ENCODE measurements at regions not wholly inside any gene's neighbourhood (a gene's known extent, or its start where the extent isn't known, plus 50 kb on each side); places are given as distances from the start of the nearest gene placed in this dataset.

DNA sequence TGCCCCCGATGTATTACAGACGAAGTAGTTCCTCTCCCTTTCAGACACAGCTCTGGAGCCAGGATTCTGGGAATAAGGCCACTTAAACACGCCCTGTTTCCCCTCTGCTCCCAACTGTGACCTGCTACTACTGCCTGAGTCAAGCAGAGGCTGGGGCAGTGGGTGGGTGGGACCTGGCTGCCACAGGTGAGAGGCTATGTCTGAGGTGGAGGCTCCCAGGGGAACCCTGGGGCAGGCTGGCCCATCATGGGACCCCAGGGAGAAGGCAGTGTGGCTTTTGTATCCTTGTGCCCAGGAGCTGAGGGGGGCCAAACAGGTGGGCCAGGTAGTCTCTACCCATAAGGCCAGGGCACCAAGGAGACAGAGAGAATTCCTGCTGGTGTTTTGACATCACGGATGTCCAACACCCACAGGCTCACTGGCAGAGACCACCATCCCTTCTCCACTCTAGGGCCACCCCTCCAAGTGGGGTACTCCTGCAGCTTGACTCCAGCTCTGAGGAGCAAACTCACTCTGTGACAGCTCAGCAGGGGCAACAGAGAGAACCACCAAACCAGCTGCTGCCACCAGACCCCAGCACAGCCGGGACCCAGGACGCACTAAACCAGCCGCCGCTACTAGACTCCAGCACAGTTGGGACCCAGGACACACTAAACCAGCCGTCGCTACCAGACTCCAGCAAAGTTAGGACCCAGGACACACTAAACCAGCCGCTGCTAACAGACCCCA lies 105.3 kb upstream of the SMURF2 start:
- TF ChIP-seq YY1 (IDR thresholded peaks at IDR 0.05; ENCODE audit: extremely low read depth, insufficient replicate concordance, low read depth, low read length): no peak
- no peak for TF ChIP-seq SIN3A (IDR thresholded peaks at IDR 0.05; ENCODE audit: low read depth)
- TF ChIP-seq, protein P1, sequence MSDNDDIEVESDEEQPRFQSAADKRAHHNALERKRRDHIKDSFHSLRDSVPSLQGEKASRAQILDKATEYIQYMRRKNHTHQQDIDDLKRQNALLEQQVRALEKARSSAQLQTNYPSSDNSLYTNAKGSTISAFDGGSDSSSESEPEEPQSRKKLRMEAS (IDR thresholded peaks at IDR 0.05): no peak
- TF ChIP-seq, protein P2, sequence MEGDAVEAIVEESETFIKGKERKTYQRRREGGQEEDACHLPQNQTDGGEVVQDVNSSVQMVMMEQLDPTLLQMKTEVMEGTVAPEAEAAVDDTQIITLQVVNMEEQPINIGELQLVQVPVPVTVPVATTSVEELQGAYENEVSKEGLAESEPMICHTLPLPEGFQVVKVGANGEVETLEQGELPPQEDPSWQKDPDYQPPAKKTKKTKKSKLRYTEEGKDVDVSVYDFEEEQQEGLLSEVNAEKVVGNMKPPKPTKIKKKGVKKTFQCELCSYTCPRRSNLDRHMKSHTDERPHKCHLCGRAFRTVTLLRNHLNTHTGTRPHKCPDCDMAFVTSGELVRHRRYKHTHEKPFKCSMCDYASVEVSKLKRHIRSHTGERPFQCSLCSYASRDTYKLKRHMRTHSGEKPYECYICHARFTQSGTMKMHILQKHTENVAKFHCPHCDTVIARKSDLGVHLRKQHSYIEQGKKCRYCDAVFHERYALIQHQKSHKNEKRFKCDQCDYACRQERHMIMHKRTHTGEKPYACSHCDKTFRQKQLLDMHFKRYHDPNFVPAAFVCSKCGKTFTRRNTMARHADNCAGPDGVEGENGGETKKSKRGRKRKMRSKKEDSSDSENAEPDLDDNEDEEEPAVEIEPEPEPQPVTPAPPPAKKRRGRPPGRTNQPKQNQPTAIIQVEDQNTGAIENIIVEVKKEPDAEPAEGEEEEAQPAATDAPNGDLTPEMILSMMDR (IDR thresholded peaks at IDR 0.05 in 2 of 3, conservative IDR thresholded peaks at IDR 0.05 in 1 of 3; ENCODE audit: borderline replicate concordance in 1 of 3, insufficient read depth in 1 of 3, low read depth in 2 of 3, low read length in 2 of 3): no peak
- TF ChIP-seq, protein P3, sequence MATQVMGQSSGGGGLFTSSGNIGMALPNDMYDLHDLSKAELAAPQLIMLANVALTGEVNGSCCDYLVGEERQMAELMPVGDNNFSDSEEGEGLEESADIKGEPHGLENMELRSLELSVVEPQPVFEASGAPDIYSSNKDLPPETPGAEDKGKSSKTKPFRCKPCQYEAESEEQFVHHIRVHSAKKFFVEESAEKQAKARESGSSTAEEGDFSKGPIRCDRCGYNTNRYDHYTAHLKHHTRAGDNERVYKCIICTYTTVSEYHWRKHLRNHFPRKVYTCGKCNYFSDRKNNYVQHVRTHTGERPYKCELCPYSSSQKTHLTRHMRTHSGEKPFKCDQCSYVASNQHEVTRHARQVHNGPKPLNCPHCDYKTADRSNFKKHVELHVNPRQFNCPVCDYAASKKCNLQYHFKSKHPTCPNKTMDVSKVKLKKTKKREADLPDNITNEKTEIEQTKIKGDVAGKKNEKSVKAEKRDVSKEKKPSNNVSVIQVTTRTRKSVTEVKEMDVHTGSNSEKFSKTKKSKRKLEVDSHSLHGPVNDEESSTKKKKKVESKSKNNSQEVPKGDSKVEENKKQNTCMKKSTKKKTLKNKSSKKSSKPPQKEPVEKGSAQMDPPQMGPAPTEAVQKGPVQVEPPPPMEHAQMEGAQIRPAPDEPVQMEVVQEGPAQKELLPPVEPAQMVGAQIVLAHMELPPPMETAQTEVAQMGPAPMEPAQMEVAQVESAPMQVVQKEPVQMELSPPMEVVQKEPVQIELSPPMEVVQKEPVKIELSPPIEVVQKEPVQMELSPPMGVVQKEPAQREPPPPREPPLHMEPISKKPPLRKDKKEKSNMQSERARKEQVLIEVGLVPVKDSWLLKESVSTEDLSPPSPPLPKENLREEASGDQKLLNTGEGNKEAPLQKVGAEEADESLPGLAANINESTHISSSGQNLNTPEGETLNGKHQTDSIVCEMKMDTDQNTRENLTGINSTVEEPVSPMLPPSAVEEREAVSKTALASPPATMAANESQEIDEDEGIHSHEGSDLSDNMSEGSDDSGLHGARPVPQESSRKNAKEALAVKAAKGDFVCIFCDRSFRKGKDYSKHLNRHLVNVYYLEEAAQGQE (IDR thresholded peaks at IDR 0.05; ENCODE audit: low read depth): no peak
- TF ChIP-seq EZH2 (IDR thresholded peaks at IDR 0.05): no peak
- TF ChIP-seq POLR2A (IDR thresholded peaks at IDR 0.05; ENCODE audit: borderline replicate concordance, extremely low read depth, insufficient read depth, insufficient read length): no peak
- TF ChIP-seq CEBPB (IDR thresholded peaks at IDR 0.05; ENCODE audit: low read depth): no peak
- TF ChIP-seq SP1 (IDR thresholded peaks at IDR 0.05; ENCODE audit: low read depth): no peak
- TF ChIP-seq RAD21 (IDR thresholded peaks at IDR 0.05; ENCODE audit: low read depth): no peak
- no peak for TF ChIP-seq SRF (IDR thresholded peaks at IDR 0.05; ENCODE audit: low read depth)
- TF ChIP-seq, protein P4, sequence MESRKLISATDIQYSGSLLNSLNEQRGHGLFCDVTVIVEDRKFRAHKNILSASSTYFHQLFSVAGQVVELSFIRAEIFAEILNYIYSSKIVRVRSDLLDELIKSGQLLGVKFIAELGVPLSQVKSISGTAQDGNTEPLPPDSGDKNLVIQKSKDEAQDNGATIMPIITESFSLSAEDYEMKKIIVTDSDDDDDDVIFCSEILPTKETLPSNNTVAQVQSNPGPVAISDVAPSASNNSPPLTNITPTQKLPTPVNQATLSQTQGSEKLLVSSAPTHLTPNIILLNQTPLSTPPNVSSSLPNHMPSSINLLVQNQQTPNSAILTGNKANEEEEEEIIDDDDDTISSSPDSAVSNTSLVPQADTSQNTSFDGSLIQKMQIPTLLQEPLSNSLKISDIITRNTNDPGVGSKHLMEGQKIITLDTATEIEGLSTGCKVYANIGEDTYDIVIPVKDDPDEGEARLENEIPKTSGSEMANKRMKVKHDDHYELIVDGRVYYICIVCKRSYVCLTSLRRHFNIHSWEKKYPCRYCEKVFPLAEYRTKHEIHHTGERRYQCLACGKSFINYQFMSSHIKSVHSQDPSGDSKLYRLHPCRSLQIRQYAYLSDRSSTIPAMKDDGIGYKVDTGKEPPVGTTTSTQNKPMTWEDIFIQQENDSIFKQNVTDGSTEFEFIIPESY (IDR thresholded peaks at IDR 0.05; ENCODE audit: extremely low read depth, insufficient replicate concordance, low read length): no peak
- TF ChIP-seq EZH2phosphoT487 (IDR thresholded peaks at IDR 0.05; ENCODE audit: borderline replicate concordance): no peak

Measured in HCT116 (cell line).